CD1c-positive myeloid dendritic cell (primary cell): ENCODE measurements at regions not wholly inside any gene's neighbourhood (a gene's known extent, or its start where the extent isn't known, plus 50 kb on each side); places are given as distances from the start of the nearest gene placed in this dataset.
A peak's percentile ranks its signal among the peaks of the same experiment; 100 is the strongest.

Source experiments
- DNase-seq: peaks from one replicate; pipeline ENCODE4 v3.0.0-alpha.2; 2016; ENCODE audit errors: extremely low spot score

DNA sequence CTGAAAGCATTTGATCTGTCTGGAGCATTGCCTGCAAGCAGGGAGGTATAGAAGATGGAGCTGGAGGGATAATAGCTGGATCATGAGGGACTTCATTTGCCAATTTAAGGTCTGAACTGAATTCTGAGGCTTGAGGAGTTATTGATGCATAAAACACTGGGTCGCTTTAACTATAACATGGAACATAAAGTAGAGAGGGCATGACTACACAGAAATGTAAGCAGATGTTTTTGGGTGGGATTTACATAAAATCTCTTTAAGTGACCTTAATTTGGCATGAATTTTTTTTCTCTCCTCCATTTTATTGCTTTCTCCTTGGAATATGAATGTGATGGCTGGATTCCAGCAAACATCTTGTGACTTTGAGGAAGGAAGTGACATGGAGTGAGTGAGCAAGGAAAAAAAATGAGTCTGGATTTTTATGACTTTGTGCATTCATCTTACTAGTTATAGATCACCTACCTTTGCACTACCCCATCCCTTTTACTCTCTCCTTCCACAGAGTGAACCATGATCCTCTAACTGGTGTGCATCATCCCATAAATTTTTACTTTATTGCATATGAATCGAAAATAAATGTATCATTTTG lies 356.0 kb downstream of the DUSP6 start:
- no peak for DNase-seq

- DNase-seq = no peak
These were observed 357.3 kb downstream of the DUSP6 start for GRCh38 chr12:88994971-88995370.

- DNase-seq = no peak
These were observed 357.8 kb downstream of the DUSP6 start for GRCh38 chr12:88994537-88994936.

- DNase-seq = peak; percentile 57
These were observed 358.6 kb downstream of the DUSP6 start for GRCh38 chr12:88993651-88994050.

DNA sequence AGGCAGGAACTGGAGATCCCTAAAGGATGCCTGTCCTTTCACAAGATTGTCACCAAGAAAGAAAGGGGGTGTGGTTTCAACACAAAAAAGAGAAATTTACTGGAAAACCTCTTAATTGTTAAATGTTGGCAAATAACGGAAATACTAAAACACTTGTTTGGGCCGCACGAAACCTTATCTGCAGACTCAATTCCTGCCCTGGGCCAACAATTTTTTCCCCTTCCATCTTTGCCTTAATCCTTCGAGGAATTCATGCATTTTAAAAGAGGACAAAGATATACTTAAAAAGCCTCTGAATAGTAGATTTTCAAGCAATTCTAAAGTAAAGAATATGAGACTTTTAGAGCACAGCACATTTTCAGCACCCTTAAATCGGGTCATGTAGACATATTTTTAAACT lies 366.2 kb downstream of the DUSP6 start:
- DNase-seq = no peak

GRCh38 chr12:88985631-88986030 lies 366.7 kb downstream of the DUSP6 start:
- no peak for DNase-seq

- DNase-seq = no peak
These were observed 367.3 kb downstream of the DUSP6 start for GRCh38 chr12:88985011-88985410.

GRCh38 chr12:88982694-88983093 lies 369.6 kb downstream of the DUSP6 start:
- DNase-seq = no peak

- no peak for DNase-seq
These were observed 375.2 kb downstream of the DUSP6 start for GRCh38 chr12:88977115-88977514.

GRCh38 chr12:88973998-88974397 lies 378.3 kb downstream of the DUSP6 start:
- DNase-seq = no peak

GRCh38 chr12:88970740-88971139 lies 381.6 kb downstream of the DUSP6 start:
- DNase-seq = no peak

- DNase-seq = no peak
These were observed 383.2 kb downstream of the DUSP6 start for GRCh38 chr12:88969127-88969526.

- no peak for DNase-seq
These were observed 380.1 kb upstream of the KITLG start for GRCh38 chr12:88960213-88960878.

DNA sequence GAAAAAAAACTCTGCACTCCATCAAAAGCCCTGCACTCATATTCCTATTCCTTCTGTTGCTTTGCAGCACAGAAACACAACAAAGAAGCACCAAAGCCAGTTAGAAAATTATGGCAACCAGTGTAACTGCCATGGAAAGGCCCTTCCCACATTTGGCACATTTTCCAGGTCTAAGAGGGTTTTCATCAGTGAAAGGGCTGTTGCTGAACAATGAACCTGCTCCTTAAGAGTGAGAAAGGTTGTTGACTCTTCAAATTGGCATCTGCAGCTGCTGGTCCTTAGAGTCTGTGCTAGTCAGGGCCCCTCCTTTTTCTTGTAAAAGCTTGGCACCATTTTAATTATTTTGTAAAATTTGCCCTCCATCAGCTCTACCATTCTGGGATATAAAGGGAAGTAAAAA lies 378.7 kb upstream of the KITLG start:
- DNase-seq = no peak

GRCh38 chr12:88958153-88958552 lies 377.9 kb upstream of the KITLG start:
- no peak for DNase-seq

DNA sequence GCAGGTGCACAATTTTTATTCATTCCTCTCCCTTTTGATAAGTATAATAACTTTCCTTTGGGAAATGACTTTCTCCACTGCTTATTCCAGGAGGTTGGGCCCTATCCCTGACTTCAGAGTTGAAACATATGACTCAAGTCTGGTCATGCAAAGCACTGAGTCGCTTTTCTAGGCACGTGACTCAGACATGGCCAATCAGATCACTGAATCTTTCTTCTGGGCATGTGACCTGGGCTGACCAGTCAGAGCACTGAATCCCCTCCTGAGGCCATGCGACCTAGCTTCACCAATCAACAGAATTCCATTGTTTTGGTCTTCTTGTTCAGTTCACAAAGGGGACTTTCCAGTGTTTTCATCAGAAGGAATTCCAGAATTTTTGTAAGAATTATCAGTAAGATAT lies 377.1 kb upstream of the KITLG start:
- no peak for DNase-seq

DNA sequence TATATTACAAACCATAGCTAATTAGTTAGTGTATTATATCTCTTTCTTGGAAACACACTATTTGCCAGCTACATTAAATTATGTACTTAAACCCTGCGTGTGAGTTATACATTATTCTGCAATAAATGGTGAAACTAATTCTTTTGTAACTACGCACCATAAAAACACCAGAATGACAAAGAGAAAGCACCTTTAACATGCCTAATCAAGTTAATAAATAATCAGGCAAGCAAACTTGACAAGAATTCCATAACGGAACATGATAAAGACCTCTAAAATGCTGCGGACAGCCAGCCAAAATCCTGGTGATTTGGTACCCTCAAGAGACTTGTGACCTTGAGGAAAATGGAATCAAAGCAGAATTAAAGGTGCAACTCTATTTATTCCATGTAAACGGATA lies 375.3 kb upstream of the KITLG start:
- DNase-seq = no peak

- DNase-seq = no peak
These were observed 372.8 kb upstream of the KITLG start for GRCh38 chr12:88953029-88953586.

GRCh38 chr12:88952562-88952942 lies 372.3 kb upstream of the KITLG start:
- no peak for DNase-seq

- no peak for DNase-seq
These were observed 371.7 kb upstream of the KITLG start for GRCh38 chr12:88951860-88952561.

DNA sequence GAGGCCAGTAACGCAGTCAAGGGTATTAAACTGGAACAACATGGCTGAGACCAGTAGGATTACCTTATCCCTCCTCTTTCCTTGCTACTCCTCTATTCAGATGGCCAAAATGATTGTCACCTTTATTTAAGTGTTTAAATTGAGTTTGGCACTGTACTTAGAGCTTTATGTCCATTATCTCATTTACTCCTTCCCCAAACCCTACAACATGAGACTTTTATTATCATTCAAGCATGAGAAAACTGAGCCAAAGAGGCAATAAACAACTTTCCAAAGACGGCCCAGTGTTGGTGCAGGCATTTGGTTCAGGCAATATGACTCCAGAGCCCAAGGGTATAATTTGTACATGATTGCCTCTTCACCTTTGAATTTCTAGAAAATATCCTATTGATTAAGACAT lies 370.9 kb upstream of the KITLG start:
- DNase-seq = no peak

- DNase-seq = no peak
These were observed 367.3 kb upstream of the KITLG start for GRCh38 chr12:88947486-88948043.
